NT2/D1 (cell line): ENCODE measurements at regions not wholly inside any gene's neighbourhood (a gene's known extent, or its start where the extent isn't known, plus 50 kb on each side); places are given as distances from the start of the nearest gene placed in this dataset.

ENCODE experiments used
- DNase-seq: peaks from one replicate; pipeline ENCODE4 v3.0.0-alpha.2; 2011; ENCODE audit warnings: low read depth, low spot score
- H3K27me3 ChIP-seq: 2 replicates; pipeline ENCODE4 v1.6.0; 2011; ENCODE audit warnings: mild to moderate bottlenecking; ENCODE audit not compliant: insufficient read length, insufficient read depth
- H3K36me3 ChIP-seq: 2 replicates; pipeline ENCODE4 v1.6.1; 2011; ENCODE audit warnings: mild to moderate bottlenecking, low read length, mixed read lengths; ENCODE audit not compliant: insufficient read depth, insufficient read length
- H3K4me1 ChIP-seq: 2 replicates; pipeline ENCODE4 v1.5.1; 2011; ENCODE audit not compliant: insufficient read depth, insufficient read length
- H3K4me3 ChIP-seq: 2 replicates; pipeline ENCODE4 v1.5.1; 2011; ENCODE audit warnings: low read depth; ENCODE audit not compliant: insufficient read length
- H3K9ac ChIP-seq: 2 replicates; pipeline ENCODE4 v1.6.0; 2011; ENCODE audit warnings: low read depth; ENCODE audit not compliant: insufficient read length
- H3K9me3 ChIP-seq: 2 replicates; pipeline ENCODE4 v1.5.1; 2011; ENCODE audit warnings: mild to moderate bottlenecking, low read length; ENCODE audit not compliant: insufficient read depth
- SUZ12 ChIP-seq: IDR thresholded peaks from 2 replicates; pipeline ENCODE4 v1.6.1; 2011; ENCODE audit not compliant: insufficient read length, insufficient read depth; ENCODE audit errors: extremely low read depth
- YY1 ChIP-seq: IDR thresholded peaks from 2 replicates; pipeline ENCODE4 v1.6.1; 2011; ENCODE audit not compliant: insufficient read length, insufficient read depth
- ZNF274 ChIP-seq: IDR thresholded peaks from 2 replicates; pipeline ENCODE4 v1.6.1; 2011; ENCODE audit warnings: mild to moderate bottlenecking, low read depth, low read length

DNA sequence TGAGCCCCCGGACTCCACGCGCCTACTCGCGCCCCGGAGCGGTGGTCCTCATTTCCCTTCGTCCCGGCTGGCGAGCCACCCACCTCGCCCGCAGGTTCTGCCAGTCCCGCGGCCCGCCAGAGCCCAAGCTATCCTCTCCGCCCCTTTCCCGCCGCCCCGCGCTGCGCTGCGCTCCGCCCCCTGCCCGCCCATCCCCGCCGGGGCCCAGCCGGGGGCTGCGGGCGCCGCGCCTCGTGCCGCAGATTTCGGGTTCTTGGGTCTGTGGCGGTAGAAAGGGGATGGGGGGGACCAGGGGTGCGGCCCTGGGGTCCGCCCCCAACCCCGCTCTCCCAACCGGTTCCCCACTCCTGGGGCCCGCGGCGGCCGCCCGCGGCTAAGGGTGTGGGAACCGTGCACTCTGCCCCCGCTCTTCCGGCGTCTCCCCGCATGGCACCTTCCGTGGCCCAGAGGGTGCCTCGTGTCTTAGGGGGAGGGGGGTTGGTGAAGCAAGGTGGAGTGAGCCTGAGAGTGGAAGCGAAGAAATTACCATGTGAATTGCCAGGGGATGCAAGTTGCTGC, 650.8 kb upstream of the DIPK2B start:
- Histone ChIP-seq H3K4me3 (peak overlapping the region; percentile 90), H3K4me1 (no peaks in the 10 kb centered on the region), H3K9ac (peak overlapping the region; percentile 96), H3K27me3 (no peaks in the 10 kb centered on the region), H3K9me3 (no peaks in the 10 kb centered on the region), H3K36me3 (peaks cover 24% of the 10 kb centered on the region)
- DNase-seq = peak; percentile 80
- TF ChIP-seq ZNF274 = no peak
- TF ChIP-seq SUZ12 = no peak
- no peak for TF ChIP-seq YY1

DNA sequence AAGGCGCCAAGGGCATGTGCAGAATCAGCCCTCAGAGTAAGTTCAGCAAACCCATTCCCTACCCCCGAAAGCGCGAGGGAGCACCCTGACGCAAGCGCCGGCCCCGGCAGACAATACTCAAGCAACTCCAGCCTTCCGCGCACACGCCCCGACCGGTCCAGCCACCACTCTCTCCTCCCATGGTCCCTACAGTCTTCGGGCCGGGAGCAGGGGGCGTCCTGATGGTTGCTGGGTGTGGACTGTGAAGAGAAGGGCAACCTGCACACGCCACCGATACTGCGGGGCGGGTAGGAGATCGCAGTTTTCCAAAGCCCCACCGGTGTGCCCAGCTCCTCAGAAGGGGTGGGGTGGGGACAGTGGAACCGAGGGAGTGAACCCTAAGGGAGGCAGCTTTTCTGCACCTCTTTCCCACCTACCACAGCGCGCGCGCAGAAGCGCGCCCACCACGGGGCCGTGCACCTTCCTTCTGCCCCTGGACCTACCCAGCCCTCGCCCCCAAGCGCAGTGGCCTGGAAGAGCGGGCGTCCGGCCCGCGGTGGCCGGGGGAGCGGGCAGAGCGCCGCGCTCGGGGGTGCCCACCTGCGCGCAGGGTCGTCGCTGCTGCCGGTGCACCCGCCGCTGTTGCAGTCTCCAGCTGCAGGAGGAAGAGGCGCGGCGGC, 650.2 kb upstream of the DIPK2B start:
- no peaks in the 10 kb centered on the region for H3K4me1 ChIP-seq
- DNase-seq = no peak

DNA sequence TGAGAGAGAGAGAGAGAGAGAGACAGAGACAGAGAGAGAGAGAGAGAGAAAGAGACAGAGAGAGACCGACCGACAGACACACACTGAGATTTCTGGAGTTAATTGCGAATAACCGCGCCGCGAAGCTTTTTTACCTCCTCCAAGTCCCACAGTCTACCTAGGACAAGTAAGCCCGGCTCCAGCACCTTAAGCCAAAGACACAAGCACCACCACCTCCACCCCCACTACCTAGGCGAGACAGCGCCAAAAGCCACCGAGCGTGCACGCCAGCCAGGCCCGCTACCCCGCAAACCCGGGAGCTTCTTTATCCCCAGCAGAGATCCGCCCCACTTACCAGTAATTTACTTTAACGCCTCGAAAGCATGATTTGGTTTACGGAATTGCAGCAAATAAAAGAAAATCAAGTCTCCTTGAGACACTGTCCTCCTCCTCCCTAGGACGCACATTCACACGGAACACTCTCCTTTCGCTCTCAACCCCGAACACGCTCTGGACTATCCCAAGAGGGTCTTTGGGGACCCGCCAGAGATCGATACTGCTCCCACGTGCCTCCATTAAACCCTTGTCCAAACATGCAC, 649.6 kb upstream of the DIPK2B start:
- Histone ChIP-seq H3K36me3 (peaks cover 36% of the 10 kb centered on the region), H3K4me1 (no peaks in the 10 kb centered on the region), H3K9ac (peak overlapping the region; percentile 96), H3K4me3 (peak overlapping the region; percentile 90), H3K9me3 (no peaks in the 10 kb centered on the region), H3K27me3 (no peaks in the 10 kb centered on the region)
- TF ChIP-seq ZNF274 (no peak), SUZ12 (no peak), YY1 (no peak)
- DNase-seq = no peak

More for the DNA sequence above, 650.2 kb upstream of the DIPK2B start:
- Histone ChIP-seq H3K9ac (peak overlapping the region; percentile 96), H3K27me3 (no peaks in the 10 kb centered on the region), H3K9me3 (no peaks in the 10 kb centered on the region), H3K36me3 (peaks cover 30% of the 10 kb centered on the region), H3K4me3 (peak overlapping the region; percentile 90)
- TF ChIP-seq YY1 = no peak
- TF ChIP-seq SUZ12 = no peak
- no peak for TF ChIP-seq ZNF274

DNA sequence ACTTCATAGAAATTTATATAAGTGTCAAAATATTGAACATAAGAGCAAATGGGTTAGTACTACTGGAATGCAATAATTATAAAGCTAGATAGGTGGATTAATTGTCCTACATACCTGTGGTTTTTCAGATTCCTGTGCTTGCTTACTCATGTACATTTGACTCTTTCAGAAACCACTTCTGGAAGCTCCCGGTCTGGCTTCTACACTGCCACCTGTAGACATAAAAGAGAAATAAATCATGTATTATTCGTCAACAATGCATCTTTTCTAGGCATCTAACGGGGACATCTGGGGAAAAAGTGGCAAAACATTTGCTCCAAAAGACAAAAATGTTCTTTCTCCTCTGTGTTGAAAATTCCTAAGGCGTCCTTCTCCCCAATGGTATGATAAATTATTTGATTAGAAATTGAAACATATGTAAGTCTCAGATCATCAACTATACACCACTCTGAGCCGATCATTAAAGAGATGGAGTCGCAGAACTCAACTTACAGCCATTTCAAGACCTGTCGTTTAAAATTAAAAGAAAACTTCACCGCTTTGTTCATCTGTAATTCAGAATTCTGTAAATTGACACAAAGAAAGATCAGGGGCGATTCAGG, 648.7 kb upstream of the DIPK2B start:
- Histone ChIP-seq H3K4me1 (no peaks in the 10 kb centered on the region), H3K4me3 (peak overlapping the region; percentile 90), H3K9ac (peak overlapping the region; percentile 96), H3K27me3 (no peaks in the 10 kb centered on the region), H3K36me3 (peaks cover 42% of the 10 kb centered on the region), H3K9me3 (no peaks in the 10 kb centered on the region)
- TF ChIP-seq SUZ12 = no peak
- no peak for TF ChIP-seq ZNF274
- TF ChIP-seq YY1 = no peak
- no peak for DNase-seq

DNA sequence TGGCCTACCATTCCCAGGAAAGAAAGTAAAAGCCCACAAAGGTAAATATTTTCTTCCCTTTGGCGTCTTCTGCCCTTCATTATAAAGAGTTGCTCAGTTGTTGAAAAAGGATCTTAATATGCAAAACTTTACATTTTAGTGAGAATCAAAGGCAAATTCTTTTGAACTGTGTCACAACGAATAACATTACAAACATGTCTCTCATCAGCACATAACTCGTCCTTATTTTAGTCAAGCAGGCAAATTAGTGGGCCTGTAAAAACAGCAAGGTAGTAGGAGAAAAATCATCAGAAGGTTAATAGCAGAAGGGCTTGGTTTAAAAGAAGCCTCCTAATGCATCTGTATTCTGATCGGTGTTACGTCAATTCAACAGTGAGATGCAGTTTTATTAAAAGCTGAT, 647.3 kb upstream of the DIPK2B start:
- DNase-seq = no peak
- H3K4me3 ChIP-seq = peak overlapping the region; percentile 8
- H3K36me3 ChIP-seq = peaks cover 54% of the 10 kb centered on the region
- TF ChIP-seq SUZ12 (no peak), YY1 (no peak), ZNF274 (no peak)
- H3K9me3 ChIP-seq = no peaks in the 10 kb centered on the region
- no peak overlapping the region for H3K9ac ChIP-seq
- no peaks in the 10 kb centered on the region for H3K4me1 ChIP-seq
- H3K27me3 ChIP-seq = no peaks in the 10 kb centered on the region

DNA sequence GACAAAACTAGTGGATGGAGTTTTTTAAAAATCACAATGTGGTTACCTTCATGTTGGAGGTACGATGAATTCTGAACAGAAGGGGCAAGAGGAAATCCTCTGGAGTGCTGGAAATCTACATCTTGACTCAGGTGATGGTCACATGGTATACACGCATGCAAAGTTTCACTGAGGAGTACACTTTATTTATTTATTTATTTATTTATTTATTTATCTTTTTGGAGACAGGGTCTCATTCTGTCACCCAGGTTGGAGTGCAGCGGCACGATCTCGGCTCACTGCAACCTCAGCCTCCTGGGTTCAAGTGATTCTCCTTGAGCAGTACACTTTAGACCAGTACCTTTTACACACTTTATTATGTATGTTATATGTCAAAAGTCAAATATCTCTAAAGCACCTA, 645.7 kb upstream of the DIPK2B start:
- Histone ChIP-seq H3K4me3 (no peak overlapping the region), H3K27me3 (no peaks in the 10 kb centered on the region), H3K9ac (no peak overlapping the region), H3K36me3 (peaks cover 67% of the 10 kb centered on the region), H3K9me3 (no peaks in the 10 kb centered on the region), H3K4me1 (no peaks in the 10 kb centered on the region)
- no peak for TF ChIP-seq ZNF274
- no peak for TF ChIP-seq SUZ12
- TF ChIP-seq YY1 = no peak
- no peak for DNase-seq

DNA sequence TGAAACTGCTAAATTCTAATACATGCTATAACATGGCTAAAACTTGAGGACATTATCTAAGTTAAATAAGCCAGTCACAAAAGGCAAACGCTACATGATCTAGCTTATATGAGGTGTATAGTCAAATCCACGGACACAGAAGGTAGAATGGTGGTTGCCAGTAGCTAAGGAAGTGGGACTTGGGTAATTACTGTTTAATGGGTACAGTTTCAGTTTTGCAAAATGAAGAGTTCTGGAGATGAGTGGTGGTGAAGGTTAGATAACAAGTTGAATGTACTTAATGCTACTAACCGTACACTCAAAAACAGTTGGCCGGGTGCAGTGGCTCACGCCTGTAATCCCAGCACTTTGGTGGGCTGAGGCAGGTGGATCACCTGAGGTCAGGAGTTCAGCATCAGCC, 644.5 kb upstream of the DIPK2B start:
- peaks cover 79% of the 10 kb centered on the region for H3K36me3 ChIP-seq
- H3K9ac ChIP-seq = no peak overlapping the region
- no peak overlapping the region for H3K4me3 ChIP-seq
- H3K4me1 ChIP-seq = no peaks in the 10 kb centered on the region
- TF ChIP-seq ZNF274 (no peak), SUZ12 (no peak), YY1 (no peak)
- no peak for DNase-seq
- no peaks in the 10 kb centered on the region for H3K27me3 ChIP-seq
- no peaks in the 10 kb centered on the region for H3K9me3 ChIP-seq
